MCF 10A (cell line): ENCODE measurements at regions not wholly inside any gene's neighbourhood (a gene's known extent, or its start where the extent isn't known, plus 50 kb on each side); places are given as distances from the start of the nearest gene placed in this dataset.

Experiments used
- BruUV-seq: library from RNA; stranded (reverse); fragments of 400-500 nt; replicated peaks from 2 replicates; lab custom pipeline; 2021; lab: Mats Ljungman, UMichigan
- CTCF ChIA-PET: fragments of 300-600 bp; sonication (Branson Sonifier 250); formaldehyde crosslinking; extraction: SDS; loops from one replicate; lab custom pipeline; 2021; ENCODE audit warnings: antibody characterized with exemption, inconsistent platforms; lab: Yijun Ruan, JAX
- POLR2A ChIA-PET: fragments of 300-600, 350-650 bp; sonication (Branson Sonifier 250); formaldehyde crosslinking; extraction: SDS; loops from one replicate; lab custom pipeline; 2020; ENCODE audit warnings: antibody characterized with exemption, inconsistent platforms; lab: Yijun Ruan, JAX
- DNase-seq: peaks from one replicate; pipeline ENCODE4 v3.0.0-alpha.2; 2018; ENCODE audit not compliant: unreplicated experiment
- H3K27ac Mint-ChIP-seq: one replicate; pipeline ENCODE4 v1.8.0; 2022; ENCODE audit warnings: mild to moderate bottlenecking, low read depth, mixed read lengths; ENCODE audit not compliant: unreplicated experiment
- H3K27me3 Mint-ChIP-seq: one replicate; pipeline ENCODE4 v1.8.0; 2022; ENCODE audit warnings: mixed read lengths; ENCODE audit not compliant: insufficient read depth, unreplicated experiment
- H3K36me3 Mint-ChIP-seq: one replicate; pipeline ENCODE4 v1.8.0; 2022; ENCODE audit warnings: mild to moderate bottlenecking, moderate library complexity, mixed read lengths; ENCODE audit not compliant: insufficient read depth, unreplicated experiment
- H3K4me1 Mint-ChIP-seq: one replicate; pipeline ENCODE4 v1.8.0; 2022; ENCODE audit warnings: mixed read lengths; ENCODE audit not compliant: insufficient read depth, unreplicated experiment
- H3K4me3 Mint-ChIP-seq: one replicate; pipeline ENCODE4 v1.8.0; 2022; ENCODE audit warnings: mild to moderate bottlenecking, moderate library complexity, mixed read lengths; ENCODE audit not compliant: unreplicated experiment
- H3K9me3 Mint-ChIP-seq: one replicate; pipeline ENCODE4 v1.8.0; 2022; ENCODE audit warnings: mixed read lengths; ENCODE audit not compliant: unreplicated experiment
- intact Hi-C: fragments of 100-400 bp; cut with micrococcal nuclease; formaldehyde crosslinking; loops from 2 replicates; pipeline ENCODE4 v1.14.1; 2022
- TF ChIP-seq, protein P1 (sequence below): fragments of 200-600 bp; IDR thresholded peaks from one replicate; pipeline ENCODE4 v1.8.0; 2022; ENCODE audit warnings: antibody characterized with exemption, mild to moderate bottlenecking; ENCODE audit not compliant: unreplicated experiment

- H3K9me3 Mint-ChIP-seq = no peaks in the 10 kb centered on the region
- ChIA-PET POLR2A (interaction anchor here (0.6 kb wide), 1 partner anchor 134 kb away, joined by 3 read pairs; no protein-coding TSS in a partner anchor), CTCF (interaction anchor here (0.5 to 1.1 kb wide), 3 partner anchors 28 to 344 kb away, joined by 3 to 4 read pairs (median 3); no protein-coding TSS in a partner anchor)
- DNase-seq = no peak
- TF ChIP-seq, protein P1, sequence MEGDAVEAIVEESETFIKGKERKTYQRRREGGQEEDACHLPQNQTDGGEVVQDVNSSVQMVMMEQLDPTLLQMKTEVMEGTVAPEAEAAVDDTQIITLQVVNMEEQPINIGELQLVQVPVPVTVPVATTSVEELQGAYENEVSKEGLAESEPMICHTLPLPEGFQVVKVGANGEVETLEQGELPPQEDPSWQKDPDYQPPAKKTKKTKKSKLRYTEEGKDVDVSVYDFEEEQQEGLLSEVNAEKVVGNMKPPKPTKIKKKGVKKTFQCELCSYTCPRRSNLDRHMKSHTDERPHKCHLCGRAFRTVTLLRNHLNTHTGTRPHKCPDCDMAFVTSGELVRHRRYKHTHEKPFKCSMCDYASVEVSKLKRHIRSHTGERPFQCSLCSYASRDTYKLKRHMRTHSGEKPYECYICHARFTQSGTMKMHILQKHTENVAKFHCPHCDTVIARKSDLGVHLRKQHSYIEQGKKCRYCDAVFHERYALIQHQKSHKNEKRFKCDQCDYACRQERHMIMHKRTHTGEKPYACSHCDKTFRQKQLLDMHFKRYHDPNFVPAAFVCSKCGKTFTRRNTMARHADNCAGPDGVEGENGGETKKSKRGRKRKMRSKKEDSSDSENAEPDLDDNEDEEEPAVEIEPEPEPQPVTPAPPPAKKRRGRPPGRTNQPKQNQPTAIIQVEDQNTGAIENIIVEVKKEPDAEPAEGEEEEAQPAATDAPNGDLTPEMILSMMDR = no peak
- H3K4me1 Mint-ChIP-seq = peaks cover 32% of the 10 kb centered on the region
- no peaks in the 10 kb centered on the region for H3K36me3 Mint-ChIP-seq
- no peak overlapping the region for H3K4me3 Mint-ChIP-seq
- H3K27ac Mint-ChIP-seq = peak overlapping the region; percentile 59
- no TSS peak for BruUV-seq
- no peaks in the 10 kb centered on the region for H3K27me3 Mint-ChIP-seq
- intact Hi-C loops = no loop called here
Observed at GRCh38 chr10:10332786-10333185, 684.9 kb upstream of the CELF2 start.

- BruUV-seq = no TSS peak
- H3K27me3 Mint-ChIP-seq = no peaks in the 10 kb centered on the region
- no peak for DNase-seq
- no peak overlapping the region for H3K27ac Mint-ChIP-seq
- ChIA-PET CTCF (interaction anchor here (1.1 kb wide), 1 partner anchor 27 kb away, joined by 4 read pairs; no protein-coding TSS in a partner anchor), POLR2A (no interaction called here)
- peaks cover 27% of the 10 kb centered on the region for H3K4me1 Mint-ChIP-seq
- no peak overlapping the region for H3K4me3 Mint-ChIP-seq
- H3K9me3 Mint-ChIP-seq = no peaks in the 10 kb centered on the region
- no peaks in the 10 kb centered on the region for H3K36me3 Mint-ChIP-seq
- intact Hi-C loops = no loop called here
- TF ChIP-seq, protein P1 = no peak
Observed at GRCh38 chr10:10333622-10334021, 684.0 kb upstream of the CELF2 start.

DNA sequence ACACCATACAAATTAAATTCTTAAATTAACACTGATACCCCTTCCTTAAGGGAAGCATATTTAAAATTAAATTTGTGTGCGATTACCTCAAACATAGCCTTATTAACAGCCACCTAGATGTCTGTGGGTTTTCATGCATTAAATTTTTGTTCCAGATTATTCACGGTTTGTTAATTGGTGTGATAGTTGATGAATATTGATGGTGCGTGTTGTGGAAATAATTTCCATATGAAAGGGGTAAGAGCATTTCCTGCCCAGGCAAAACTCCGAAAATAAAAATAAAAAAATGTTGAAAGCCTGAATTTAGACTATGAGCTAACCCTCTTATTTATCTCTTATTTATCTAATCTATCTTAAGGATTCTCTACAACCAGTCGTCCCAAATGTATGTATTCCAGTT lies 679.3 kb upstream of the CELF2 start:
- no peak overlapping the region for H3K4me3 Mint-ChIP-seq
- TF ChIP-seq, protein P1 = no peak
- no peak for DNase-seq
- no TSS peak for BruUV-seq
- no peak overlapping the region for H3K27ac Mint-ChIP-seq
- intact Hi-C loops = no loop called here
- CTCF ChIA-PET = interaction anchor here (0.7 kb wide), 1 partner anchor 731 kb away, joined by 5 read pairs; no protein-coding TSS in a partner anchor
- peaks cover 3% of the 10 kb centered on the region for H3K4me1 Mint-ChIP-seq
- H3K36me3 Mint-ChIP-seq = no peaks in the 10 kb centered on the region
- no peaks in the 10 kb centered on the region for H3K27me3 Mint-ChIP-seq
- H3K9me3 Mint-ChIP-seq = no peaks in the 10 kb centered on the region
- POLR2A ChIA-PET = interaction anchor here (1.2 kb wide), 1 partner anchor 23 kb away, joined by 3 read pairs; no protein-coding TSS in a partner anchor

- TF ChIP-seq, protein P1 = no peak
- intact Hi-C loops = no loop called here
- no peak overlapping the region for H3K4me3 Mint-ChIP-seq
- no peak for DNase-seq
- no peaks in the 10 kb centered on the region for H3K4me1 Mint-ChIP-seq
- no TSS peak for BruUV-seq
- no peaks in the 10 kb centered on the region for H3K27me3 Mint-ChIP-seq
- no peaks in the 10 kb centered on the region for H3K9me3 Mint-ChIP-seq
- ChIA-PET CTCF (interaction anchor here (0.5 kb wide), 1 partner anchor 1800 kb away, joined by 4 read pairs; no protein-coding TSS in a partner anchor), POLR2A (no interaction called here)
- H3K27ac Mint-ChIP-seq = no peak overlapping the region
- H3K36me3 Mint-ChIP-seq = no peaks in the 10 kb centered on the region
Observed at GRCh38 chr10:10346390-10347150, 671.1 kb upstream of the CELF2 start.
